SK-N-SH (cell line): ENCODE measurements at regions not wholly inside any gene's neighbourhood (a gene's known extent, or its start where the extent isn't known, plus 50 kb on each side); places are given as distances from the start of the nearest gene placed in this dataset.

Experiments used
- CTCF ChIA-PET: fragments of 300-600, 350-600 bp; formaldehyde crosslinking; extraction: SDS; loops from one replicate; lab custom pipeline; 2021; lab: Yijun Ruan, JAX
- POLR2A ChIA-PET: fragments of 350-600 bp; sonication (Branson Sonifier 250); formaldehyde crosslinking; extraction: SDS; loops from one replicate; lab custom pipeline; 2020; ENCODE audit warnings: antibody characterized with exemption, inconsistent platforms; lab: Yijun Ruan, JAX
- DNase-seq: peaks from one replicate; pipeline ENCODE4 v3.0.0; 2012
- H2AFZ ChIP-seq: fragments of 200-600 bp; sonication (generic); 2 replicates; pipeline ENCODE4 v1.8.1; 2016; ENCODE audit warnings: antibody characterized with exemption, mild to moderate bottlenecking, low read depth
- H3F3A ChIP-seq: fragments of 200-600 bp; sonication (generic); replicated peaks from 2 replicates; pipeline ENCODE3; 2016; ENCODE audit warnings: antibody characterized with exemption, mild to moderate bottlenecking; ENCODE audit not compliant: insufficient read depth
- H3K27ac ChIP-seq, 2 experiments: fragments of 200-500 bp in 1 of 2; fragments of 200-600 bp in 1 of 2; sonication (Bioruptor generic) in 1 of 2; sonication (generic), shearing (Covaris generic) in 1 of 2; 2 replicates each; pipeline versions ENCODE4 v1.5.1 to v1.6.1; 2014 to 2016; ENCODE audit warnings: low read depth in 2 of 2, inconsistent platforms in 1 of 2, low read length in 1 of 2, mild to moderate bottlenecking in 1 of 2, mixed read lengths in 1 of 2
- H3K27me3 ChIP-seq: fragments of 200-600 bp; sonication (generic), shearing (Covaris generic); 2 replicates; pipeline ENCODE4 v1.6.1; 2016; ENCODE audit warnings: mixed run types; ENCODE audit not compliant: insufficient read depth
- H3K36me3 ChIP-seq, 2 experiments: fragments of 200-500 bp in 1 of 2; fragments of 200-600 bp in 1 of 2; sonication (Bioruptor generic) in 1 of 2; sonication (generic) in 1 of 2; replicated peaks in 1 of 2; 2 replicates each; pipeline versions ENCODE3 to v1.5.1; 2014 to 2016; ENCODE audit warnings: low read length in 1 of 2, mild to moderate bottlenecking in 1 of 2; ENCODE audit not compliant: insufficient read depth in 2 of 2, control insufficient read depth in 1 of 2
- H3K4me1 ChIP-seq, 2 experiments: fragments of 200-500 bp in 1 of 2; fragments of 200-600 bp in 1 of 2; sonication (Bioruptor generic) in 1 of 2; sonication (generic), shearing (Covaris generic) in 1 of 2; 2 replicates each; pipeline versions ENCODE4 v1.5.1 to v1.6.1; 2014 to 2016; ENCODE audit warnings: low read depth in 1 of 2, low read length in 1 of 2, mixed run types in 1 of 2; ENCODE audit not compliant: insufficient read depth in 2 of 2, control insufficient read depth in 1 of 2
- H3K4me2 ChIP-seq: fragments of 200-600 bp; sonication (generic), shearing (Covaris generic); 2 replicates; pipeline ENCODE4 v1.6.1; 2017; ENCODE audit warnings: mixed run types
- H3K4me3 ChIP-seq, 2 experiments: fragments of 200-500 bp in 1 of 2; fragments of 200-600 bp in 1 of 2; sonication (Bioruptor generic) in 1 of 2; sonication (generic), shearing (Covaris generic) in 1 of 2; 2 replicates each; pipeline versions ENCODE4 v1.5.1 to v1.8.1; 2014 to 2016; ENCODE audit warnings: low read depth in 2 of 2, inconsistent platforms in 1 of 2, low read length in 1 of 2, mild to moderate bottlenecking in 1 of 2, mixed read lengths in 1 of 2, moderate library complexity in 1 of 2
- H3K79me2 ChIP-seq: fragments of 200-600 bp; sonication (generic); 2 replicates; pipeline ENCODE4 v1.8.1; 2017; ENCODE audit warnings: mild to moderate bottlenecking; ENCODE audit not compliant: insufficient read depth
- H3K9ac ChIP-seq: fragments of 200-600 bp; sonication (generic); 2 replicates; pipeline ENCODE4 v1.6.1; 2017; ENCODE audit warnings: mixed run types
- H3K9me2 ChIP-seq: fragments of 200-600 bp; sonication (generic); 2 replicates; pipeline ENCODE4 v1.6.1; 2017; ENCODE audit warnings: mixed run types
- H3K9me3 ChIP-seq: fragments of 200-600 bp; sonication (generic); 2 replicates; pipeline ENCODE4 v1.6.1; 2017; ENCODE audit warnings: mixed run types, mild to moderate bottlenecking, moderate library complexity
- H4K20me1 ChIP-seq: fragments of 200-600 bp; sonication (generic); 2 replicates; pipeline ENCODE4 v1.6.1; 2017; ENCODE audit warnings: mild to moderate bottlenecking, mixed run types; ENCODE audit not compliant: insufficient read depth
- CHD2 ChIP-seq: fragments of 150-350 bp; IDR thresholded peaks from 2 replicates; pipeline ENCODE4 v1.6.1; 2018; ENCODE audit warnings: low read length; ENCODE audit not compliant: partially characterized antibody
- ELF1 ChIP-seq: IDR thresholded peaks from 2 replicates; pipeline ENCODE4 v1.4.0; 2012
- FOSL2 ChIP-seq: IDR thresholded peaks from 2 replicates; pipeline ENCODE4 v1.4.0; 2012; ENCODE audit warnings: low read depth, mild to moderate bottlenecking, moderate library complexity, borderline replicate concordance
- GABPA ChIP-seq: IDR thresholded peaks from 2 replicates; pipeline ENCODE4 v1.4.0; 2012; ENCODE audit warnings: low read depth, mild to moderate bottlenecking
- GATA2 ChIP-seq: sonication (generic); formaldehyde crosslinking; IDR thresholded peaks from 2 replicates; pipeline ENCODE4 v1.5.0; 2020; ENCODE audit warnings: mild to moderate bottlenecking, missing genetic modification reagents
- NFIC ChIP-seq: IDR thresholded peaks from 2 replicates; pipeline ENCODE4 v1.4.0; 2012; ENCODE audit warnings: borderline replicate concordance
- POLR2AphosphoS5 ChIP-seq: IDR thresholded peaks from 2 replicates; pipeline ENCODE4 v1.6.1; 2012; ENCODE audit warnings: low read depth, low read length
- RAD21 ChIP-seq: IDR thresholded peaks from 2 replicates; pipeline ENCODE4 v1.6.1; 2012; ENCODE audit warnings: mild to moderate bottlenecking, low read length
- REST ChIP-seq: IDR thresholded peaks from 2 replicates; pipeline ENCODE4 v1.6.1; 2012; ENCODE audit warnings: mild to moderate bottlenecking, low read depth, low read length, moderate library complexity
- SIN3A ChIP-seq: IDR thresholded peaks from 2 replicates; pipeline ENCODE4 v1.6.1; 2012; ENCODE audit warnings: low read depth, mild to moderate bottlenecking, low read length, moderate library complexity, borderline replicate concordance
- SMC3 ChIP-seq: IDR thresholded peaks from 2 replicates; pipeline ENCODE4 v1.6.1; 2012; ENCODE audit warnings: low read depth, low read length, improper control_type of control experiment
- TEAD4 ChIP-seq: IDR thresholded peaks from 2 replicates; pipeline ENCODE4 v1.4.0; 2012; ENCODE audit warnings: mild to moderate bottlenecking, borderline replicate concordance; ENCODE audit not compliant: insufficient read depth
- YY1 ChIP-seq: IDR thresholded peaks from 2 replicates; pipeline ENCODE4 v1.4.0; 2012; ENCODE audit warnings: low read depth, mild to moderate bottlenecking
- WGBS: methylation state at CpG from one replicate; pipeline ENCODE4 v1.1.6; 2017; ENCODE audit warnings: low lambda C conversion rate; 5-methylcytosine and 5-hydroxymethylcytosine counted together
- TF ChIP-seq, protein P1 (sequence below): IDR thresholded peaks from 2 replicates; pipeline ENCODE4; 2012
- TF ChIP-seq, protein P2 (sequence below): fragments of 150-350 bp; IDR thresholded peaks from 2 replicates; pipeline ENCODE4 v1.6.1; 2016; ENCODE audit warnings: mild to moderate bottlenecking, low read depth, low read length

- no peak overlapping the region for H3K27ac ChIP-seq
- TF ChIP-seq POLR2AphosphoS5 (no peak), SIN3A (no peak), RAD21 (no peak), GABPA (no peak), GATA2 (CRISPR knock-in tag) (no peak), SMC3 (no peak), NFIC (no peak), YY1 (no peak), ELF1 (no peak)
- TF ChIP-seq, protein P1, sequence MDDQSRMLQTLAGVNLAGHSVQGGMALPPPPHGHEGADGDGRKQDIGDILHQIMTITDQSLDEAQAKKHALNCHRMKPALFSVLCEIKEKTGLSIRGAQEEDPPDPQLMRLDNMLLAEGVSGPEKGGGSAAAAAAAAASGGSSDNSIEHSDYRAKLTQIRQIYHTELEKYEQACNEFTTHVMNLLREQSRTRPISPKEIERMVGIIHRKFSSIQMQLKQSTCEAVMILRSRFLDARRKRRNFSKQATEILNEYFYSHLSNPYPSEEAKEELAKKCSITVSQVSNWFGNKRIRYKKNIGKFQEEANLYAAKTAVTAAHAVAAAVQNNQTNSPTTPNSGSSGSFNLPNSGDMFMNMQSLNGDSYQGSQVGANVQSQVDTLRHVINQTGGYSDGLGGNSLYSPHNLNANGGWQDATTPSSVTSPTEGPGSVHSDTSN: no peak
- TF ChIP-seq, protein P2, sequence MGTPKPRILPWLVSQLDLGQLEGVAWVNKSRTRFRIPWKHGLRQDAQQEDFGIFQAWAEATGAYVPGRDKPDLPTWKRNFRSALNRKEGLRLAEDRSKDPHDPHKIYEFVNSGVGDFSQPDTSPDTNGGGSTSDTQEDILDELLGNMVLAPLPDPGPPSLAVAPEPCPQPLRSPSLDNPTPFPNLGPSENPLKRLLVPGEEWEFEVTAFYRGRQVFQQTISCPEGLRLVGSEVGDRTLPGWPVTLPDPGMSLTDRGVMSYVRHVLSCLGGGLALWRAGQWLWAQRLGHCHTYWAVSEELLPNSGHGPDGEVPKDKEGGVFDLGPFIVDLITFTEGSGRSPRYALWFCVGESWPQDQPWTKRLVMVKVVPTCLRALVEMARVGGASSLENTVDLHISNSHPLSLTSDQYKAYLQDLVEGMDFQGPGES: no peak
- H3K9me2 ChIP-seq: no peaks in the 10 kb centered on the region
- 45% methylated on average over 8 of the region's 8 CpGs for WGBS
- H3F3A ChIP-seq: no peaks in the 10 kb centered on the region
- no peak overlapping the region for H3K9ac ChIP-seq
- H2AFZ ChIP-seq: no peak overlapping the region
- no peaks in the 10 kb centered on the region; a peak in 2 of 4 replicates for H3K4me1 ChIP-seq
- no peaks in the 10 kb centered on the region for H4K20me1 ChIP-seq
- no peak for DNase-seq
- ChIA-PET POLR2A (no interaction called here), CTCF (no interaction called here)
- H3K9me3 ChIP-seq: no peaks in the 10 kb centered on the region
- no peak overlapping the region for H3K4me2 ChIP-seq
- no peaks in the 10 kb centered on the region for H3K27me3 ChIP-seq
- no peaks in the 10 kb centered on the region for H3K79me2 ChIP-seq
- H3K4me3 ChIP-seq: no peak overlapping the region
- H3K36me3 ChIP-seq: no peaks in the 10 kb centered on the region
Observed at GRCh38 chr10:108039821-108040584, 875.5 kb upstream of the SORCS1 start.

DNA sequence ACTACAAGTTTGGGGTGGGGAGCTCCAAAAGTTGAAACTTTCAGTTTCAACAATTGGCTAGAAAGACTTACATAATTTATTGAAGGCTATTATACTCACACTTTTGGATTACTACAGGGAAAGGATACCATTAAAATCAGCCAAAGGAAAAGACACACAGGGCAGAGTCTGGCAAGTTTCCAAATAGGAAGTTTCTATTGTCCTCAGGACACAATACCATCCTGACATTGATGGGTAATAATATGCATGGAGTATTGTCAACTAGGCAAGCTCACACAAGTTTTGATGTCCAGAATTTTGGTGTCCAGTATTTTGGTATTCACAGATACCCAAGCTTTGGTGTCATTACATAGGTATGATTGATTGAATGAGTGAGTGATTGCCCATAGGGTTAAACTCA, 872.6 kb upstream of the SORCS1 start:
- Histone ChIP-seq H3K27ac (no peak overlapping the region), H2AFZ (no peak overlapping the region), H3F3A (no peaks in the 10 kb centered on the region), H3K4me3 (no peak overlapping the region), H3K4me1 (no peaks in the 10 kb centered on the region; a peak in 1 of 4 replicates), H3K9ac (no peak overlapping the region), H3K79me2 (no peaks in the 10 kb centered on the region), H3K4me2 (no peak overlapping the region), H3K36me3 (no peaks in the 10 kb centered on the region), H3K9me2 (no peaks in the 10 kb centered on the region), H3K9me3 (no peaks in the 10 kb centered on the region), H3K27me3 (no peaks in the 10 kb centered on the region), H4K20me1 (no peaks in the 10 kb centered on the region)
- no peak for DNase-seq
- no peak for TF ChIP-seq RAD21
- no peak for TF ChIP-seq FOSL2
- TF ChIP-seq GABPA: no peak
- TF ChIP-seq CHD2: no peak
- TF ChIP-seq TEAD4: no peak
- no peak for TF ChIP-seq NFIC
- TF ChIP-seq REST: no peak
- no peak for TF ChIP-seq GATA2 (CRISPR knock-in tag)
- POLR2A ChIA-PET: no interaction called here
- CTCF ChIA-PET: no interaction called here
